ENCODE measurements at regions not wholly inside any gene's neighbourhood (a gene's known extent, or its start where the extent isn't known, plus 50 kb on each side); places are given as distances from the start of the nearest gene placed in this dataset.

DNA sequence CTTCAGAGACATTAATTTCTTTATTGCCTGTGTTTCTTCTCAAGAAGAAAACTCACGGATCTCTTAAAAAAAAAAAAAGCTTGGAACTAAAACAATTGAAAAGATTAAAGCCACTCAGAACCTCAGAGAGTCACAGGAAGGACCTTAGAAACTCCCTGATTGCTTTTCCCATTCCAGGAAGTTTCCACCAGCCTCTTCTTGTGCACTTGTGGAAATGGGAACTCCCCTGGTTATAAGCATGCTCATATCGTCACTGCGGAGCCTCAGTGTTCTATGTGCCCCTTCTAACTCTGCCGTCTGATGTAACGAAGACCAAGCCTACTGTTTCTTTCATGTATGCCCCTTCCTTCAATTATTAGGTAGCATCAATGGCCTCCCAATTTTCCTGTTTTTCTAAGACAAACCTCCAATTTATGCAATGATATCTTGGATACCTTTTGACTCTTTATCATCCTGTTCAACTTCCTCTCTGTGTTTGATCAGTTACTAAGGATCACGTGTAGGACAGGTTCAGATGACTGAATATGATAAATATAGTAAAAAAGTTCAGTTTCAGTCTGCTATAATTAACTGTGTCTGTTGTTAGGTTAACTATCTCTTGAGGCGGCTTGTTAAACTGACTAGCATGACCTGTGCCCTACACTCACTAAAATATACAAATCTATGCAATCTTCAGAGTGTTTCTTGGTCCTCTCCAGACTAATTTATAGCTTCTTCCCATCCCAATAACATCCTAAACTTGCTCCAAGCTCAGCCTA lies 593.7 kb upstream of the CHAC2 start:
- Histone ChIP-seq H3K27ac (no peak overlapping the region), H3K4me1 (no peaks in the 10 kb centered on the region), H3K9me3 (no peaks in the 10 kb centered on the region), H3K27me3 (no peaks in the 10 kb centered on the region), H3K36me3 (no peaks in the 10 kb centered on the region), H3K4me3 (no peak overlapping the region)
- no peak for TF ChIP-seq POLR2AphosphoS5 (IDR thresholded peaks at IDR 0.05)
- TF ChIP-seq CTCF (IDR thresholded peaks at IDR 0.05) = no peak
- TF ChIP-seq POLR2A (IDR thresholded peaks at IDR 0.05) = no peak
- no peak for TF ChIP-seq EP300 (IDR thresholded peaks at IDR 0.05; ENCODE audit: low read depth)
- in situ Hi-C loops (cut with MboI; ENCODE audit: low pct_ligation_motif_present in 1 of 4, low pct_unique_long_range_greater_than_20kb in 1 of 4, low sequenced_read_pairs in 3 of 4) (no loop called here), intact Hi-C loops (cut with DNase I; ENCODE audit: low total_unique reads) (no loop called here)
- no peak for DNase-seq
- 70 to 73% methylated on average over 7 of the region's 7 CpGs for WGBS, 2 donors (ENCODE audit: low coverage in 1 of 2)

GRCh38 chr2:53173091-53173490 lies 594.5 kb upstream of the CHAC2 start:
- Histone ChIP-seq H3K4me1 (no peaks in the 10 kb centered on the region), H3K27ac (no peak overlapping the region), H3K36me3 (no peaks in the 10 kb centered on the region), H3K9me3 (no peaks in the 10 kb centered on the region), H3K4me3 (no peak overlapping the region), H3K27me3 (no peaks in the 10 kb centered on the region)
- intact Hi-C loops (cut with DNase I; ENCODE audit: low total_unique reads) (no loop called here), in situ Hi-C loops (cut with MboI; ENCODE audit: low pct_ligation_motif_present in 1 of 4, low pct_unique_long_range_greater_than_20kb in 1 of 4, low sequenced_read_pairs in 3 of 4) (no loop called here)
- TF ChIP-seq POLR2A (IDR thresholded peaks at IDR 0.05) (no peak), CTCF (IDR thresholded peaks at IDR 0.05) (no peak), POLR2AphosphoS5 (IDR thresholded peaks at IDR 0.05) (no peak), EP300 (IDR thresholded peaks at IDR 0.05; ENCODE audit: low read depth) (no peak)
- DNase-seq = no peak
- WGBS, 2 donors (ENCODE audit: low coverage in 1 of 2) = 71 to 75% methylated on average over 1 of the region's 1 CpG

GRCh38 chr2:53170466-53170865 lies 597.1 kb upstream of the CHAC2 start:
- Histone ChIP-seq H3K27me3 (no peaks in the 10 kb centered on the region), H3K4me3 (no peak overlapping the region), H3K4me1 (no peaks in the 10 kb centered on the region), H3K9me3 (no peaks in the 10 kb centered on the region), H3K36me3 (no peaks in the 10 kb centered on the region), H3K27ac (no peak overlapping the region)
- WGBS, 2 donors (ENCODE audit: low coverage in 1 of 2) = 54 to 89% methylated on average over 1 to 2 of the region's 2 CpGs
- intact Hi-C loops (cut with DNase I; ENCODE audit: low total_unique reads) (no loop called here), in situ Hi-C loops (cut with MboI; ENCODE audit: low pct_ligation_motif_present in 1 of 4, low pct_unique_long_range_greater_than_20kb in 1 of 4, low sequenced_read_pairs in 3 of 4) (no loop called here)
- DNase-seq = no peak
- TF ChIP-seq POLR2A (IDR thresholded peaks at IDR 0.05) (no peak), POLR2AphosphoS5 (IDR thresholded peaks at IDR 0.05) (no peak), CTCF (IDR thresholded peaks at IDR 0.05) (no peak), EP300 (IDR thresholded peaks at IDR 0.05; ENCODE audit: low read depth) (no peak)

DNA sequence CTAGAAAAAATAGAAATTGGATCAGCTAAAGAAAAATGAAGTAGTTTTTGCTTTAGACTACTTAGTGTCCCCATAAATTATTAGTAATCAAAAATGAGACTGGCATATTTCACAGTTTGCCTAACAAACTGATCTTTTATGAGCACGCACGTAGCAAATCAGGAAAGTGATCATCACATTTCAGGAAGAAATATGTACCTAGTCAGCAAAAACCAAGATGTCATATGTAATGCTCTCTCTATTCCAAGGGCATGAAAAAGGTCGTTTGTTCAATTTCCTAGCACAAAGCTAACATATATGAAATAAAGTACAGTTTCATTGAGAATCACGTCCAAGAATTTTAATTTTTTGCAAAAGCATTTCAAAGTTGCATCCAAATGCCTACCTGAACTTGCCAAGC lies 600.4 kb upstream of the CHAC2 start:
- TF ChIP-seq EP300 (IDR thresholded peaks at IDR 0.05; ENCODE audit: low read depth) = no peak
- no peak for TF ChIP-seq POLR2AphosphoS5 (IDR thresholded peaks at IDR 0.05)
- TF ChIP-seq CTCF (IDR thresholded peaks at IDR 0.05) = no peak
- TF ChIP-seq POLR2A (IDR thresholded peaks at IDR 0.05) = no peak
- in situ Hi-C loops (cut with MboI; ENCODE audit: low pct_ligation_motif_present in 1 of 4, low pct_unique_long_range_greater_than_20kb in 1 of 4, low sequenced_read_pairs in 3 of 4) (no loop called here), intact Hi-C loops (cut with DNase I; ENCODE audit: low total_unique reads) (no loop called here)
- Histone ChIP-seq H3K27me3 (no peaks in the 10 kb centered on the region), H3K36me3 (no peaks in the 10 kb centered on the region), H3K4me3 (no peak overlapping the region), H3K9me3 (no peaks in the 10 kb centered on the region), H3K4me1 (no peaks in the 10 kb centered on the region), H3K27ac (no peak overlapping the region)
- no peak for DNase-seq
- 79 to 81% methylated on average over 4 of the region's 4 CpGs for WGBS, 2 donors (ENCODE audit: low coverage in 1 of 2)

Data from transverse colon (tissue), 4 donors.